Left lobe of liver (tissue), 2 donors: ENCODE measurements at regions not wholly inside any gene's neighbourhood (a gene's known extent, or its start where the extent isn't known, plus 50 kb on each side); places are given as distances from the start of the nearest gene placed in this dataset.
"Not testable (repeated sequence)": the region's sequence is repeated elsewhere in the genome, so short reads cannot be mapped to it uniquely, and the experiment has no call there.

Source experiments
- ATAC-seq: fragments of 200-7000 bp; cut with Tn5 transposase; one replicate; pipeline ENCODE4 v1.9.1; 2020; ENCODE audit warnings: mild to moderate bottlenecking, moderate library complexity
- DNase-seq: peaks from one replicate; pipeline ENCODE4 v3.0.0-alpha.2; 2020; ENCODE audit warnings: low spot score
- donor health status: DM: no; HTN: no; CAD: no; lungs with moderate emphysema.
- donor health status: DM: no; HTN: yes; CAD: no.

DNA sequence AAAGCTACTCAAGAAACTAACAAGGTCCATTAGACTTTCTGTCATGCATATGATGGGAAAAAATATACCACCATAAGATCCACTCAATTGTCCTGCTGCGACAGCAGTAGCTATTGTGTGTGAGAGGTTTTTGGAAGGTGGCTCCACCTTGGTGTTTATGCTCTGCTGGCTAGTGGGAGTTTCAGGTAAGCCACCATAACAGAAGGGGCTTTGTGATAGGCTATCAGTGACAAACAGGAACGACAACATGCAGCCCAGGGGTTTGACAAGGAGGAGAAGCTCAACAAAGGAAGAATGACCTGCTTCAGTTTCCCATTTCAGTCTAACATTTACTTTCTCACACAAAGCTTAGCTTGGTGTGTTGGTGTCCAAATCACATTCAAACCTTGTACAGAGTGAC is 182.6 kb downstream of the ATOH1 start:
- DNase-seq (no peak), ATAC-seq (no peak)

DNA sequence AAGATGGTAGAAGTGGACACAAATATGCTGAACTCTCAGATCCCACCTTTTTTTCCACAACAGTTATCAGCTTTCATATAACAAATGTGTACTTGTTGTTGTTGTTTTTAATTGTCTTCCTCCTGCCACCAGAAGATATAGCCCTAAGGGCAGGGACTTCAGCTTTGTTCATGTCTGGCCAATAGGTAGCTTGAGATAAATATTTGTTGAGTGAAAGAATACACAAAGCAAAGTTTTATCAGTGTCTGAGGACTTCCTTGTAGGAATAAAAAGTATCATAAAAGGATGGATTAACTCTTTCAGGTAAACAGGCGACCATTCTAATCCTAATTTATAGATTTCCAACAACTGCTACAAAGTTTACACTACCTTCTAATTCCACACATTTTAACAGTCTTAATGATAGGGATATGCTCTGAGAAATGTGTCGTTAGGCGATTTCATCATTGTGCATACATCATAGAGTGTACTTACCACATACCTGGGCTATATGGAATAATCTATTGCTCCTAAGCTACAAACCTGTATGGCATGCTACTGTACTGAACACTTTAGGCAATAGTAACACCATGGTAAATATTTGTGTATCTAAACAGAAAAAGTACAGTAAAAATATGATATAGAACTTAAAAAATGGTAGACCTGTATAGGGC is 186.1 kb downstream of the ATOH1 start:
- no peak for ATAC-seq

DNA sequence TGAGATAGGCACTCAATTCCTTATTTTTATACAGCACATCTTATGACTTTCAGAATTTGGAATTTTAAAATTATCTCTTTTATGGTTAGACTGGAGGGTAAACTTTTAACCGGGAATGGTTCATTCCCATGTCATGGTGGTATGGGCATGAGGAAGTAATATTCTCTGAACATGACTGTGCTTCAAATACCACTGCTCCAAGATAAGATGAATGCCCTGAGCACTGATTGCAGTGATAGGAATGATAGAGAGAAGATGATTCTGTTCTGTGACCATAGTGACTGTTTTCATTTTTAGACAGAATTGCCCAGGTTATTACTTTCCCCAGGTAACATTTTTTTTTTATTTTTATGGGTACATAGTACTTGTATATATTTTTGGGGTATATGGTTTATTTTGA is 187.4 kb downstream of the ATOH1 start:
- ATAC-seq (no peak), DNase-seq (no peak)

More for the DNA sequence above, 186.1 kb downstream of the ATOH1 start:
- DNase-seq = no peak

DNA sequence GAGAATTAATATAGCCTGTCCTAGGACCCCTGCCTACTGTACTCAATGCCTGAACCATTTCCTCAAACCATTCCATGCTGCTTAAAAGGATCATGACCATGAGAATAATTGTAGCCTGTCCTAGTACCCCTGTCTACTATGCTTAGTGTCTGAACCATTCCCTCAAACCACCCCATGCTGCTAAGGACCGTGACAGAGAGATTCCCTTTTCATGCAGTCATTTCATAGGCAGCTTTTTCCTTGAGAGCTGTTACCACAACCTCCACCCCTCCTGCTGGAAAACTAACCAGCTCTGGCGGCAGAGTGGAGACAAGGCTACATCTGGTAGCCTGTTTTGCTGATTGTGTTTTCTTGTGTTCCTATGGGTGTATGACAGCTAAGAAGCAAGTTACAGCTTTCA is 174.9 kb upstream of the SMARCAD1 start:
- no peak for ATAC-seq

DNA sequence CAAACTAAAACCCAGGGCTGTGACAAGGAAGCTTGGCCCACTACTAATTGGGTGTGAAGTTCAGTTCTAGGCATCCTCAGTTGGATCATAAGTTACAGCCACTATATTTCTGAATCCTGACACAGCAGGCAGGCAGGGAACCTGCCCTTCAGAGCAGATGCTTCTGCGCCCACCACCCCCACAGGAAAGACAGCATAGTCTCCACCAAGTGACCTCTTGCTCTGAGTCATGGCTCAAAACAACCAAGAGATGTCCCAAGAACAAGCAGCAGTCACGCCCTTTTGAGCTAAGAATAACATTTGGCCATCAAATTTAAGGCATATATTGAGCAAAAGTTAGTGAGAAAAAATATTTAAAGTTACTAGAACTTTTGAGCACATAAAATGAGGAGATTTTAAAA is 170.7 kb upstream of the SMARCAD1 start:
- no peak for DNase-seq
- ATAC-seq = no peak

More for the DNA sequence above, 174.9 kb upstream of the SMARCAD1 start:
- no peak for DNase-seq

DNA sequence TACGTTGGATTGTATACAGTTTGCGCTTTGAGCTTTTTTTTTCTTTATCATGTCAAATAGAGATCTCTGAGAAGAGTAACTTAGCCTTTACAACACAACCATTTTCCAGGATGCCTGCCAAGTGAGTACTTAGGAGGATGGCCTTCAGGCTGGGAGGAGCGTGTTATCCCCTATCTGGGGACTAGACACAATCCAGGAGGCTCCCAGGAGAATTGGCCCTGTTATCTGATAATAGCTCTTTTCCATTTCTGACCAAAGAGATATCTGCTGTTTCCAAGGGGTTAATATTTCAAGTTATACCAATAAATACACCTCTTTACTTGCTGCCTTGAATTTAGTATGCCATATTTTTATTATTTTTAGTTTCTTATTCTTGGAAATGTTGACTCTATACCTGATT is 169.5 kb upstream of the SMARCAD1 start:
- DNase-seq (no peak), ATAC-seq (no peak)

DNA sequence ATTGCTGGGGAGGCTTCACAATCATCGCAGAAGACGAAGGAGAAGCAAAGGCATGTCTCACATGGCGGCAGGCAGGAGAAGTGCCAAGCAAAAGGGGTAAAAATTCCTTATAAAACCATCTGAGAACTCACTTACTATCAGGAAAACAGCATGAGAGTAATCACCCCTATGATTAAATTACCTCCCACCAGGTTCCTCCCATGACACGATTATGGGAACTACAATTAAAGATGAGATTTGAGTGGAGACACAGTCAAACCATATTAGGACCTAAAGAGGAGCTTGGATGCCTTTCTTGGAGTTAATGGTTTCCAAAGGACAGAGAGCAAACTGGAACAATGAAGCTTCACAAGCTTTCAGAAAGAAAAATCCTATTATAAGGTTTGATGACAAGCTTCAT is 168.4 kb upstream of the SMARCAD1 start:
- DNase-seq = no peak
- ATAC-seq = no peak

DNA sequence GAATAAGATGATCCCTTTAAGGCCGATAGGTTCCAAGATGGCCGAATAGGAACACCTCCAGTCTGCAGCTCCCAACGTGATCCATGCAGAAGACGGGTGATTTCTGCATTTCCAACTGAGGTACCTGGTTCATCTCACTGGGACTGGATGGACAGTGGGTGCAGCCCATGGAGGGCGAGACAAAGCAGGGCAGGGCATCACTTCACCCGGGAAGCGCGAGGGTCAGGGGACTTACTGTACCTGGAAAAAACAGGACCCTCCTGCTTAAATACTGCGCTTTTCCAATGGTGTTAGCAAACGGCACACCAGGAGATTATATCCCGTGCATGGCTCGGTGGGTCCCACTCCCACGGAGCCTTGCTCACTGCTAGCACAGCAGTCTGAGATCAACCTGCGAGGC is 163.2 kb upstream of the SMARCAD1 start:
- not testable (repeated sequence) for DNase-seq, ATAC-seq

DNA sequence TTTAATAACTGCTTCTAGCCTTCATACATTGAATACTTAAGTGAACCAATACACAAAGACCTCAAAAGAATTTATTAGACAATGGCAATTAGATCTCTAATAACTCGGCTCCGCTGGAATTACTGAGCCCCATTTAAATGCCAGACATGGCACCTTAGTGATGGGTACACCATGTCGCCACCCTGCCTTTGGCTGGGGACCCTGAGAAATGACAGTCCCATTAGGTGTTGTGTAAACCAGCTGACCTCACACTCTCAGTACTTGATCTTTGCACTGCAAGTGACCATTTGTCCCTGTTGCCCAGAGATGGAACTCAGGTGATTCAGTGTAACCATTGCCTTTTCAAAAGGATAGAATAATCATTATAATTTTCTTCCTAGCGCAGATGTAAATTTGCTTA is 144.6 kb upstream of the SMARCAD1 start:
- no peak for ATAC-seq
- no peak for DNase-seq

DNA sequence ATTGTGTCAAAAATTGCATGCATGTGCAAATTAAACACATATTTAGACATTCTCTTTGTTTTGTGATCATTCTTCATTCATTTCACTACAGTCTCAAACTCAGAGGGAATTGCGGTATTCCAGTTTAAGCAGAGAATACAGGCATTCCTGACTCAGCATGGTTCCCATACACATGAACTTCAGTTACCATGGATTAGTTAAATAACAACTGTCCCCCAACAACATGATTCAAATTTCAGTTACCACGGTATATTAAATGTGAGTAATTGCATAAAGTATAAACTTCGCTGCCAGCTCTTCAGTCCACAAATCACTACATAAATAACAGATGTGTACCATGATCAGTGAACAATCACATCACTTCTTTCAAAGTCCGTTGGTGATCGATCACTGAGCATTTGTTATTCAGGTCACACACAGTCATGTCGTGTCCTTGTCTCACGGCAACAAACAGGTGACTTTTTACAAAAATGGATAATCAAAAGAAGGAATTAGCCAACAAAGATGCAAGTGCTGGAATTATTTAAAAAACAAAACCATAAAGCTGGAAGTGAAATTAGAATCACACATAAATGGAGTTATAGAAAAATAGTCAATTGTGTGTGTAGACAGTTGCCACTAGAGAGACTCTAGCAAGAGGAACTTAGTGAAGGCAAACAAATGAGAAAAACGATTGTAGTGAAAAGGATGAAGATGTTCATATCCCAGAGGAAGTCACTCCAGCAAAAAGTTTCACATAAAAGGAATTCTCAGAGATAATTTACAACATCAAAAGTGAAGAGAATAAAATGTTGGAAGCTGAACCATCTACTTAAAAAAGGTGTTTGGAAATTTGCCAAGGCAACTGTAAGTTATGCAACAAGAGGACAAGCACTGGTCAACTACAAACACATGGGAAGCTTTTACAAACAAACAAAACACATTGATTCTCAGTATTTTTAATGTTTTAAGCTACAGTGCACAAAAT is 138.6 kb upstream of the SMARCAD1 start:
- no peak for ATAC-seq
- no peak for DNase-seq

DNA sequence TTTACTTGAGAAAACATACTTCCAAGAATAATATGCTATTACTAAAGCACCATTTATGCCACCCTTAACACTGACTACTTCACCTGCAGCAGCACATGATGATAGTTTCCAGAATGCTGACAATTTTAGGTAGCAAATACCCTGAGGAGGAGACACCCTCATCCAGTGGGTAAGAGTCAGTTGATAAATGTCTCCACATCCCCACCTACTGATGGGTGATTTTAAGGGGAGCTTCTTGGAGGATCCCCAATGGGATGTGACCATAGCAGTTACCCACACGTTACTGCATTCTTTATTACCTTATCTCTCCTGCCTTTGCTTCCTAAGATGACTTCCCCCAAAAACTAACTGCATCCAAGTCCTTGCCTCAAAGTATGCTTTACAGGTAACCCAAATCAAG is 131.2 kb upstream of the SMARCAD1 start:
- ATAC-seq = no peak
- DNase-seq = no peak

DNA sequence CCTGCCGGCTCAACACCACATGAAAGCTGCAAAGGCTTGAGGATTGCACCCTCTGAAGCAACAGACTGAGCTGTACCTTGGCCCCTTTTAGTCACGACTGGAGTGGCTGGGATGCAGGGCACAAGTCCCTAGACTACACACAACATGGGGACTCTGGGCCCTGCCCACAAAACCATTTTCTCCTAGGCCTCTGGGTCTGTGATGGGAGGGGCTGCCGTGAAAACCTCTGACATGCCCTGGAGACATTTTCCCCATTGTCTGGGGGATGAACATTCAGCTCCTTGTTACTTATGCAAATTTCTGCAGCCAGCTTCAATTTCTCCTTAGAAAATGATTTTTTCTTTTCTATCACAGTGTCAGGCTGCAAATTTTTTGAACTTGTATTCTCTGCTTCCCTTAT is 123.5 kb upstream of the SMARCAD1 start:
- ATAC-seq (no peak), DNase-seq (no peak)

DNA sequence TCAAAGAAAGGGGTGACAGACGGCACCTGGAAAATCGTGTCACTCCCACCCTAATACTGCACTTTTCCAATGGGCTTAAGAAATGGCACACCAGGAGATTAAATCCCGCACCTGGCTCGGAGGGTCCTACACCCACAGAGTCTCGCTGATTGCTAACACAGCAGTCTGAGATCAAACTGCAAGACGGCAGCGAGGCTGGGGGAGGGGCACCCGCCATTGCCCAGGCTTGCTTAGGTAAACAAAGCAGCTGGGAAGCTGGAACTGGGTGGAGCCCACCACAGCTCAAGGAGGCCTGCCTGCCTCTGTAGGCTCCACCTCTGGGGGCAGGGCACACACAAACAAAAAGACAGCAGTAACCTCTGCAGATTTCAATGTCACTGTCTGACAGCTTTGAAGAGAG is 108.5 kb upstream of the SMARCAD1 start:
- DNase-seq, ATAC-seq: not testable (repeated sequence)

DNA sequence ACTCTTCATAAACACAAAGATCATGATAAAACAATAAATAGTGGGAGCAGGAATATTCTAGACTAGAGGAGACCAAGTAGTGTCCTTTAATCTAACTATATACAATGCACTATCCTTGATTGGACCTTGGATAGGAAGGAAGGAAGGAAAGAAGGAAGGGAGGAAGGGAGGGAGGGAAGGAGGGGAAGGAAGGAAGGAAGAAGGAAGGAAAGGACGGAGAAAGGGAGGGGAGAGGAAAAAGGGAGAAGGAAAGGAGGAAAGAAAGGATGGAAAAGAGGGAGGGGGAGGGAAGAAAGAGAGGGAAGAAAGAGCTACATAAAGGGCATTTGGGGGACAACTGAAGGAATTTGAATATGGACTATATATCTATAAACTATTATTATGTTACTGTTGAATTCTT is 95.0 kb upstream of the SMARCAD1 start:
- ATAC-seq (no peak), DNase-seq (no peak)

DNA sequence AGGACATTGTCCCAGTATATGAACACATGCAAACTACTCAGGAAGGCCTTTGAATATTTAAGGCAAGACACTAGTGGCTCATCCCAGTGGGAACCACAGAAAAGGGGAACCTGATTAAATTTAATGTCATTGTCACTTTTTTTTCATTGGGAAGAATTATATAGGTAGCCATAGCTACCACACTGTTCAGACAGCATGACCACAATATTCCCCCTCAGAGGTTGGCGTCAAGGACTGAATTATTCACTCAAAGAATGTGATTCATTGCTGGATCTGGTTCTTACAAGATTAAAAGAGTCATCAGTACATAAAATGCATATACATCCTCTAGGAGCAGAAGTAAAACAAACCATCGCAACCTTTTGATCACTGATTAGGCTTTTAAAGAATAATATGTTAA is 92.0 kb upstream of the SMARCAD1 start:
- DNase-seq (no peak), ATAC-seq (no peak)

DNA sequence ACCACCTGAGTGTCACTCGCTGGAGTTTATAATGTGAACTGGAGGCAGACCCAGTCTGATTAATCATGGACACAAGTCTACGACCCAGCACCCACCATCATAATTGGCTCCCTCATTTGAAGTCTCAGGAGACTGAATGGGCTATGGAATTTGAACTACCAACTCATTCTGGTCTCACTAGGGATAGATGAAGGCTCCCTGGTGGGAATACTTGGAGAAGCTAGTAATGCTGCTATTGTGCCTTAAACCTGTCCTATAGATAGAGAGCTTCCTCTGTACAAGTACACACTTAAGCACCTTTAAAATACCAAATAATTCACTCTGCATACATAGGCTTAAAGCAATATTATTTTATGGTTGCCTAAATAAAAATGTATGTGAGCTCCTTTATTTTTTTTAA is 90.8 kb upstream of the SMARCAD1 start:
- no peak for DNase-seq
- ATAC-seq = no peak

DNA sequence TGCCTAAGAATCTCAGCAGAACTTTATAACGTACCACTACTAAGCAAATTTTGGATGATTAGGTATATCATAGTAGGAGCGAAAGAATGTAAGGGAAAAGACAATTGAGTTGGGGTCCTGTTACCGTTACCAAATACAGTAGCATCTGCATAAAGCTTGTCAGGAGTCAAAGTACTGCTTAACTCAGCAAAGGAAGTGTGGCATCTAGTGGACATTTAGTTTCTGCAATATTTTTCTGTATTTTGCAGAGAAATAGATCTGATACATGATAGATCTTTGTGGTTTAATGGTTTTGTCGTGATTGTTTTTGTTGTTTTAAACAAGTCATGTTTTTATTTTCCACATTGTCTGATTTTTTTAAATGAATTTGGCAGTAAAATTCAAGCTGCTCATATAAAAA is 81.0 kb upstream of the SMARCAD1 start:
- ATAC-seq = no peak
- no peak for DNase-seq

DNA sequence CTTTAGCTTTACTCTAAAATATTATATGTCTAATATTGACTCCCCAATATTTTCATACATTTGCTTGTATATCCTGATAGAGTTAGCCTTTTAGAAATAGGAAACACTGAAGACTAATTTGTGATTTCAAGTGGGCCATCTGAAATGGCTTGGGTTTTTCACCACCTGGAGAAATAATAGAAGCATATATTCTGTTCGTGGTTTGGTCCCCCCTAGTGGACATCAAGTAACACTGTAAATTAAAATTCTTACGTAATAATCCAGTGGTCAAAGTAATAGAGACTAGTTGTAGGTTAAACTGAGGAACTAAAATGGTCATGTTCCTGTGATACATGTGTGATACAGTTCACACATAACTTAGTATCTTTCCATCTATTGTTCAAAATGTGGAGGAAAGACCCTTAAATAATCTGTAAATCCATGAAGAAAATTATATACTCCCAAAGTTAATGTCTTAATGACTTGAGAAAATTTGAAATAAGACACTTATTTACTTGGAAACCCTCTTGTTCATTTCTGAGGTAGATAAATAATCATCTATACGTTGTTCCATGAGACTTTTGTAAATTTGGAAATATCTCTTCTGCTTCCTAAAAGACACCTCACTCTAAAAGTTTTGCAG is 79.8 kb upstream of the SMARCAD1 start:
- peak; percentile 85 for ATAC-seq
- DNase-seq = no peak

DNA sequence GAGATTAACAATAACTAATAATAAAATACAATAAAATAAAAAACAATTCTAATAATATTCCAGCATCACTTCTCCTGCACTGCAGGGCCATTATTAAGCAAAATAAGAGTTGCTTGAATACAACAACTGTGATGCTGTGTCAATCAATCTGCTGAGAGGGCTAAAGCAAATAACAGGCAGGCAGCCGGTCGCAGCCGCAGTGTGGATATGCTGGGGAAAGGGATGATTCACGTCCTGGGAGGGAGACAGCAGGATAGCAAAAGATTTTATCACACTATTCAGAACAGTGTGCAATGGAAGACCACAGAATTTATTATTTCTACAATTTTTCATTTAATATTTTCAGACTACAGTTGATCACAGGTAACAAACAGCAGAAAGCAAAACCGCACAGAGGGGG is 76.5 kb upstream of the SMARCAD1 start:
- DNase-seq (no peak), ATAC-seq (no peak)

DNA sequence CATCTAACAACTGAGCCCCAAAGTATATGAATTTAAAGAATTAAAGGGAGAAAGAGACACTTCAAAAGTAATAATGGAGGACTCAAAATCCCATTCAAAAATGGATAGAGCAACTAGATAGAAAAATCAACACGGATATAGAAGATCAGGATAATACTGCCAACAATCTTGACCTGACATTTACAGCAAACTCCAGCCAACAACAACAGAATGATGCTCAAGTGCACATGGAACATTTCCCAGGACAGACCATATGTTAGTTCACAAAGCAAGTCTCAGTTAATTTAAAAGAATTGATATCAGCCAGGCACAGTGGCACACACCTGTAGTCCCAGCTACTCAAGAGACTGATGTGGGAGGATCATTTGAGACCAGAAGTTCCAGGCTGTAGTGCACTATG is 72.0 kb upstream of the SMARCAD1 start:
- ATAC-seq (no peak), DNase-seq (no peak)

DNA sequence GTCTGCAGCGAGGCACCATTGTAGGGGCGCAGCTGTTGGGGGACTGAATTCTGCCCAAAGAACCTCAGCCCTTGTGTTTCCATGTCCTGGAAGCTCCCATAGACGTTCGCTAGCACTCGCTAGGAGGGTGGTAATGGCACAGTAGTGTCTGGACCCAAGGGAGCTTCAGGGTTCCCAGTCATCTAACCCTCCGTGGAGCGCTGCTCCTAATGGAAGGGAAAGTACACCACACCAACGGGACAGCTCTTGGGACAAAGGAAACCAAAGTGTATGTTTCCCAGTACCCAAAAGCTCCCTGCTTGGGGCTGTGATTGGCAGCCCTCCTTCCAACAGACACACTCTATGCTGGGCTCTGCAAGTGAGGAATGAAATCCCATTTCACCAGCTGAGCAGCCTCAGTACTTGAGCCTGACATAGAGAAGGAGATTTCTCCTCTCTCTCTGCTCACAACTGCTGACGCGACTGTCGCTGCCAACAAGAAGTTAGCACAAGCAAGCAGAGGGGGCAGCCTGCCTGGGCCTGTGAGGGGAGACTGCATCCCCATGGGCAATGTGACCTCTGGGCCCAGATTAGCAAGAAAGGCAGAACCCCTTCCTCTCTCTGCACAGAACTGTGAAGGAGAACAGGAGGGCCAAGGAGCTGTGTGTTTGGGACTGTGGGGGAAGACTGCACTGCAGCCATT is 67.6 kb upstream of the SMARCAD1 start:
- no peak for ATAC-seq

More for the DNA sequence above, 67.6 kb upstream of the SMARCAD1 start:
- DNase-seq = no peak
